Mucosa of gallbladder (tissue), 1 donor: ENCODE measurements at regions not wholly inside any gene's neighbourhood (a gene's known extent, or its start where the extent isn't known, plus 50 kb on each side); places are given as distances from the start of the nearest gene placed in this dataset.

Experiments used
- DNase-seq: peaks from one replicate; pipeline ENCODE4 v3.0.0-alpha.2; 2020; ENCODE audit warnings: low spot score
- donor health status: DM: no; HTN: no; CAD: no.

DNA sequence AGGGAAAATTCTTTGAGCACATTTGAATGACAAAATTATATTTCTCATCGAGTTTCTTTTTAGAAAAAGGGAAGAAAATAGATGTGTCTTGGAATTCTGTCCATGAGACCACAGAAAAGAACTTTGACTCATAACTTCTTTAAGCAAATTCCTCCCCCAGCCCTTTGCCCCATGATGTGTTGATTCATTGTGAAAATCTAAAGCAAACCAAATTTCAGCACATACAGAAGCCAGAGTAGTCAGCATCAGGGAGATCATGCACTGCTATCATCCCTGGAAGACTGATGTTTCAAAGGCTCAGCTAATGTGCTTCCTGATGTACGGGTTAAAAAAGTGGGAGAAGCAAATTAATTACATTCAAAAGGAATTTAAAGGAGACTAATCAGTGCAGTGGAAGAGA lies 159.7 kb downstream of the FAT3 start:
- no peak for DNase-seq

DNA sequence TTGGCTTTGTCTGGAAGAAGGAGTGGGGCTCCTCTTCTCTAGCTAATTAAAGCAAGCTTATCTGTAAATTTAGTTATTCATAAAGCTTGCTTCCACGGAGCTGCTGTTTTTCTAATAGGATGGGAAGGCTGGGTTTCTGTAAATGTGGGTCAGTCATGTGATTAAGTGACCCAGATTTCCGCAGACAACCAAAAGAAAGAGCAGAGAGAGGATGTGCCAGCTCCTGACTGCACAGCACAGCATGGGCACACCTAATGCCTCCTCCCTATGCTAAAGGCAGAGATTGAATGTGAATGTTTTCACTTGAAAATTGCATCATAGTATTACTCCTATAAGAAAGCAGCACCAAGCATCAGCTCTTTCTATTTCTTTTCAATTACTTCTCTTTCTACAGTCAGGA lies 160.2 kb downstream of the FAT3 start:
- DNase-seq, result no peak

GRCh38 chr11:92386577-92386976 lies 162.0 kb downstream of the FAT3 start:
- no peak for DNase-seq

DNA sequence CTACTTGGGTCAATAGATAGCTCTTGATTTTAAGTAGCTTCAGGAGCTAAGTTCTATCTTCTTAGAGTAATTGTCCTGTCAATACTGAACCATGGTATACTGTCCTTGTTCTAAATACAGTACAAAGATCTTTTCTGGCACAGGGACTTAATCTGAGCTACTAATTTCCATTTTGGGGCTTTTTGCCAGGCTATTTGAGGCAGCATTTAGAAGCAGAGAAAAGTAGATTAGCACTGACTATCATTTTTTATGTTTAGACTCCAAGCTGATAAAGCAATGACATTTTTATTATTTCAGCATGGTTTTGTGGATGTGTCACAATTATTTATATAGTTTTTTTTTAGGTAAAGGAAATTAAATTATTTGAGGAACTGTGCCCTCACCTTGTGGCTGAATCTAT lies 163.2 kb downstream of the FAT3 start:
- DNase-seq, result no peak

- no peak for DNase-seq
Observed at GRCh38 chr11:92388380-92388779, 163.8 kb downstream of the FAT3 start.

- no peak for DNase-seq
Observed at GRCh38 chr11:92390783-92391182, 166.2 kb downstream of the FAT3 start.

GRCh38 chr11:92391364-92391763 lies 166.7 kb downstream of the FAT3 start:
- DNase-seq, result no peak

DNA sequence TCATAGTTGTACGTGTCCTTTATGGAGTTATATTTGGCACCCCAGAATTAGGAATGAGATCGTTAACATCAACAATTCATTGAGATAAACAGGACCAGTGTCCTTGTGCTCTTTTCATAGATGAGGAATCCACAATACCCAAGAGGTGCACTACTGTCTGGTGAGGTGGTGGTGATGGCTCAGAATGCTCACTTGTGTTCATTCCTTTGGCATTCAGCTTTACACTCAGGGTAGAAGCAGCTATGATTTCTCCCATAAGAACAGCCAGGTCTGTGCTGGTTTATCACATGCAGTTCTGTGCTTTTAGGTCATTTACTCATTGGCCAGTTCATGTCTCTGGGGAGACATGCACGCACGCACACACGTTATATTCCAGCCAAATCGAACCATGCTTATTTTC lies 167.2 kb downstream of the FAT3 start:
- DNase-seq, result no peak

DNA sequence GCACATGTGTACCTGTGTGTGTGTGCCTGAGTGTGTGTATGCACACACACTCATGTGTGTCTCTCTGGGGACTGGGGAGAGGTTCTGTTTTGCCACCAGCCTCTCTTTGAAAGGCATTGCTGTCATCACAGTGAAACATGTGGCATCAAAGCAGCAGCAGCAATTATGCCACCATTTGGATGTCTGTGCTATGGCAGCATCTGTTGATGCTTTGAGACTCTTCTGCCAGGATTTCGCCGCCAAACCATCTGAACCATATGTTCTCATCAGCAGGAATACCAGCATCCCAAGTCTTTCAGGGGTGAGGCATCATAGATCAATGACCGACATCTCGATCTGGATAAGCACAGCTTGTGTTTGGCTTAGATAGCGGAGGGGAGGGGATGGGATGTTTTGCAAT lies 168.6 kb downstream of the FAT3 start:
- no peak for DNase-seq

DNA sequence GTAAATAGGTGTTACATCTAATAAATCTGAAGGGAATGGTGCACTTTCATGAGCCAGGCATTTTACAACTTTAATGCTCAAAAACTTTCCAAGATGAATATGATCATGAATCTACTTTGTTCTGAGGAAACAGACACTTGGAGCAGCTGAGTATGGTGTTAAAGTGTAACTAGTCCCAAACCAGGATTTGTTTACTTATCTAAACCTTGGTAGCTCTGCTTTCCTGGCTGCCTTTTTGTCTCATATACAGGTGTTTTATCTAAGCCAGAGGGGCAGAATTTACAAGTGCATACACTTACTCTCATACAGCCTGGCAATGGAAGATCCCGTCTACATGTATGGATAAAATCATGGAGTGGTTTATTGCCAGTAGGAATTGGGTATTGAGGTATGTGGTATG lies 171.5 kb downstream of the FAT3 start:
- no peak for DNase-seq

GRCh38 chr11:92397221-92397755 lies 172.7 kb downstream of the FAT3 start:
- DNase-seq, result no peak

- DNase-seq, result no peak
Observed at GRCh38 chr11:92399705-92400104, 175.1 kb downstream of the FAT3 start.

GRCh38 chr11:92401520-92401919 lies 176.9 kb downstream of the FAT3 start:
- no peak for DNase-seq

GRCh38 chr11:92406472-92406871 lies 181.9 kb downstream of the FAT3 start:
- no peak for DNase-seq

GRCh38 chr11:92409355-92409754 lies 184.7 kb downstream of the FAT3 start:
- DNase-seq, result no peak

- DNase-seq, result no peak
Observed at GRCh38 chr11:92409956-92410355, 185.3 kb downstream of the FAT3 start.

DNA sequence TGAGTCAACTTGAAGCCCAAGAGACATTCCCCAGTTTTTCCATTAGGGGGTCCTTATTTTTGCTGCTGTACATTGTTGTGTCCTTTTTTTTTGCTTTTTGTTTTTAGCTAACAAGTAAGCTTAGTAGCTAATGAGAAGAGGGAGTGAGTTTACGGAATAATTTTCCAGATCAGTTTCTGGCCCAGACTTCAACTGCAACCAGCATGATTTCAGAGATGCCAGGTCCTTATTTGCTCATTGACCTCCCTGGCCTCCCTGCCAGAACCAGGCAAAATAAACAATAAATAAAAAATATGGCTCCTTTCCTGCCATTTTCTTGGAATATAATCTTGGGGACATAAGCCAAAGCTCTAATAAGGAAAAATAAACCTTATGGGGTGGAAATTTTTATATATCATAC lies 185.9 kb downstream of the FAT3 start:
- no peak for DNase-seq

- no peak for DNase-seq
Observed at GRCh38 chr11:92411431-92411830, 186.8 kb downstream of the FAT3 start.

DNA sequence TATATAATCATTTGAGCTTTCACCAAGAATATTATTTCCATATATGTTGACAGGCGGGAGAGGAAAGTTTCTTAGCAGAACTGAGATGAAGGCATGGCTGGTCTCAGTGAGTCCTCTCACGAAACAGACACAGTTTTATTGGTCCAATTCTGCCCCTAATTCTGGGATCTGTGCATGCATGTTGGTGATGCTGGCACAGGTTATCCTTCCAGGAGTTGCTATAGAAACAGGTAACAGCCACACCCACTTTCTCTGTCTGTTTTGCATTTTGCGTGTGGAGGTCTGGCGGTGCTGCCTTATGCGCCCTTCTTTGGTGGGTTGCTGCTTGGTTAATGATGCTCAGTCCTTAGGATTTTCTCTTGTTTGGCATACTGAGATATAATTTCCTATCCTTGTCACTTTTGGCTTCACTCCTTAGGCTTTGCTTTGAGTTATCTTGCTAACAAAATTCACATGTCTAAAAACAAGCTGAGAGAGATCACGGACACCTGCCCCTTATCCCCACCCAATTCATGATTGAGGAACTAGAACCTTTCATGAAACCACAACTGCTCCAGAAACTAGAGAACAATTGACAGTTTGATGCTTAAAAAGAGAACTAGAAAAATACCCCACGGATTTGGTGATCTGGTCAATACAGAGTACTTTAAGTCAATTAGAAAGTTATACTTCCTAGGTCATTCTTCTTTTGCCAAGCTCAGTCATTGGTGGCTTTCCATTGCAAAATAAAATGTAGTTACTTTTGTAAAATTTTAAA lies 189.3 kb downstream of the FAT3 start:
- DNase-seq, result no peak

DNA sequence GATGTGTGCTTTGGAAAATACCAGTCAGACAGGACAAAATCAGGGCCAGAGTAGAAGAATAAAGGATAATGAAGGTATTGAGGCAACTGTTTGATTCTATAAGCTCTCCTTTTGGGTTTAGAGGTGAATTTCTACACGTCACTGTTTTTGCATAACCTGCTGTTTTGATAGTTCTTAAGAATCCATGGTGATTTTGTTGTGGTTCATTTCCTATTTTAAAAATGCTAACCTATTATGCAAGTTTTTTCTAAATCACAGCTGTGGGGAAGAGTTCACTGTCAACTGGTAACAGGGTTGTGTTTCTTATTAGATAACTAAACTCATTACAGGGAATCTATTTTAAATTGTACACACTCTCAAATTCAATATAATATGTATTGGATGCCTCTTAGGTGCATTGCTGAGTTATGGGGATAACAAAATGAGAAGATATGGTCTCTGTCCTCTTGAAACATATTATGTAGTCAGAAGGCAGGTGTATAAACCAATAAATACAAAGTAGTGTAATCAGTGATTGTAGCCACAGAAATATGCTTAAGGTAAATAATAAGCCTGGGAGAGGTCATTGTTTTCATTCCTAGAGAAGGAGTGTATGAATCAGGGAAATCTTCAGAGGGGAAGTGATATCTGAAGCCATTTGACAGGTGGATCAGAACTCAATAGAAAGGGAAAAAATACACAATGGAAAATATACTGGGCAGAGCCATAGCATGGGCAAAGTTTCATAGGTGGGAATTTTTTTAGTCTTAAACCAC lies 192.5 kb downstream of the FAT3 start:
- no peak for DNase-seq

GRCh38 chr11:92423115-92424034 lies 198.8 kb downstream of the FAT3 start:
- no peak for DNase-seq

DNA sequence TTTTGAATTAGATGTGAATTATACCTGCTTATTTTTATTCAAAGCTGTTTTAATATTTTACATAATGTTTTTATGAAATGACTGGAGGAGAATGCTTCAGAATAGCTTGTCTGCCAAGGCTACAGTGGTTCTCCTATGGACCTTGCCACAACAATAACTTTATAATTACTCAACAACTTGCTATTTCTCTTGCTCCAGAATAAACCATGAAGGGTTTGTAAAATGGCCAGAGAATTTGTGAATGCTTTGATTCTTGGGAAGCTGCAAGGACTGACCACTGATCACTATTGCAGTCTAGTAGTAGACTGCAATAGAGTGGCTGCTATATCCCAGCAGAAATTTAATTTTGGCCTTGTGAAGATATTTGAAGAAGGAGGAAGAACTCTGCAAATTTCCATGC lies 199.7 kb downstream of the FAT3 start:
- no peak for DNase-seq
